HG03442 (cell line): ENCODE measurements at regions not wholly inside any gene's neighbourhood (a gene's known extent, or its start where the extent isn't known, plus 50 kb on each side); places are given as distances from the start of the nearest gene placed in this dataset.

Experiments used
- ATAC-seq: cut with Tn5 transposase; IDR thresholded peaks from one replicate; pipeline ENCODE4 v1.9.1; 2021; ENCODE audit warnings: mild to moderate bottlenecking, moderate library complexity; ENCODE audit not compliant: unreplicated experiment

- no peak for ATAC-seq
Measured at GRCh38 chr2:37425408-37425807, 81.0 kb downstream of the QPCT start.

DNA sequence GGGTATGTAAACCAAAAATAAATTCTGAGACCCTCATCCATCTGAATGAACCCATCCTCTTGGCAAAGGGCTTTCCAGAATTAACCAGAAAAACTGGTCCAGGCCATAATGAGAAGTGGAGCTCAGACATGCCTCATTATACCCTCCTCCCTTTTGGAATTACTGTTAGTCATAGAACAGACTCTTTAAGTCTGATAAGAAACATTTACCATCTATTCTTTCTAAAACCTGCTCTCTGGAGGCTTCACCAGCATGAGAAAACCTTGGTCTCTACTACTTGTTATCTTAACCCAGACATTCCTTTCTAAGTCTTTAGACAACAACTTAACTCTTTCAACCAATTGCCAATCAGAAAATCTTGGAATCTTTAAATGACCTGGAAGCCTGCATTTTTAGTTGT, 82.8 kb downstream of the QPCT start:
- ATAC-seq = no peak

DNA sequence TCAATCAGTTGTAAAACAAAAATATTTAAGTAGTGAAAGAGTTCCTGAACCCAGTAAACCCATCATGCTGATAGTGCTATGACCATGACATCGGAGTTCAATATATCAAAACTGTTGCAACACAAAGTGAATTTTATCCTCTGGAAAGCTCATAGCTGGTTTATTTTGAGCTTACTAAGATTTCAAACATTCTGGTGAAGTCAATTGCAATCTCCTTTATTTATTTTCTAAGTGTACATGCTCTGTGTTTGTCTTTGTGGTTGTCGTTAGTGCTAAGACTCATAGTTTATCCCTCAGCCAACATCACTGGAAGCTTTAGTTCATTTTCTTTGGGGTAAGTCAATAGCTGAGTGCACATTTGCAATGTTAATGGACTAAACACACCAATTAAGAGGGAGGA, 91.9 kb downstream of the QPCT start:
- ATAC-seq = no peak

GRCh38 chr2:37439131-37439642, 94.8 kb downstream of the QPCT start:
- no peak for ATAC-seq

DNA sequence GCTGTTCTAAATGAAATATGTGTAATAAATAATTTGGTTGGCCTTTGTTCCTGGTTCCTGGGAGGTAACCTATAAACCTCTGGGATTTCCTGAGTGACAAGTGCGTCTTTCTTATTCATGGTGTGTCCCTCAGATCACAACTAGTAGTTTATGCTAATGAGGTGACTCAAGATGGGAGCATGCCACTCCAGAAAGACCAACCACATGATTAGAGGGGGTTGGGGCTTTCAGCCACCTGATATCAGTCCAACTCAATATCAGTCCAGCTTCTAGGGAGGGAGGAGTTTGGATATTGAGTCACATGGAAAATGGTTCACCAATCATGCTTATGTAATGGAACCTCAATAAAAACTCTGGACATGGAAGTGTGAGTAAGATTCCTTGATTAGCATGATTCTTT, 96.6 kb downstream of the QPCT start:
- no peak for ATAC-seq

DNA sequence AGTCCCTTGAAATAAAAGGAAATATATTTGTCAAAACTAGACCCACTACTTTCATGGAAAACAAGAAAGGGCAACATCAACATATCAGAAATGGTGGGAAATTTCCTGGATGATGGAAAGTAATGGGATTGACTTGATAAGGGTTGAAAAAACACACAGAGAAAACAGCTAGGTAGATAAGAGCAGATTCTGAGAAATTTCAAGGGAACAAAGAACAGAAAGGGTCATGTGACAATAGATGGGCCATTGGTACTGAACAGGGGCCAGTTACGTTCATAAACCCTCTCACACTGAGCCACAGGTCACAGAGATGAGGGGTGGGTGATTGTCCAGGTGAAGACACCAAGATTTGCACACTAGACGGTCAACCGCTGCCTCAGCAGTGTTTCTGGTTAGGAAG, 98.7 kb downstream of the QPCT start:
- ATAC-seq = no peak

DNA sequence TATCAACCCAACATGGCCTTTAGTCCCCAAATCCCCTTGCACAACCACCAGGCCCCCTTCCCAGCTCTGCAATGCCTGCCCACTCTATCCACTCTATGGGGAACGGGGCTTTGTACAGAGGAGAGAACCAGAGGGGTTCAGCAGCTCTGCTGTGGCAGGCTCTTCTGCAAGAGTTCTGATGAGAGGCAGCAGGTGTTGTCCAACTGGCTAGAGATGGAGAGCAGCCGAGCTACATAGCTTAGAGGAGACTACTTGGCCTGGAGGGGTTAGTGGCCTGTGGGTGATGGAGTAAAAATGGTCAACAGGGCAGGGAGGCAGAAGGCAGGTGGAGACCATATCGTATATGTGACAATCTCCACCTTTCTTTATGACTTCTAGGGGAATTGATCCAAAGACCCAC, 103.0 kb downstream of the QPCT start:
- no peak for ATAC-seq

GRCh38 chr2:37448342-37449120, 104.1 kb downstream of the QPCT start:
- ATAC-seq = no peak

GRCh38 chr2:37449761-37450296, 105.4 kb downstream of the QPCT start:
- no peak for ATAC-seq

DNA sequence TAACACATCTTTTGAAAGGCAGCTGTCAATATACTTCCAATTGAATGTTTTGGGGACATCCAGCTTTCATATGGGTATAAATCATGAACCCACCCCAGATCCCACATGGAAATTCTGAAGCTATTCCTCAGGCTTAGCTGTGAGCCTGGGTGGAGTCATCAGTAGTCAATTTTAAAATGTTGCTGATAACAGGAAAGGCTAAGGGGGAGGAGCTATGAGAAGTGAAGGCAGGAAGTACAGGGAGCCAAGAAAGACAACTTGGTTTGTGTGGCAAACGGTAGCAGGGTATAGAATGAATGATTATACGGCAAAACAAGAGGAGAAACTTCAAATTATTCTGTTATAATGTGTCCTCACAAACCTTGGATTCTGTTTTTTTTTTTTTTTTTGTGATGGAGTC, 108.6 kb downstream of the QPCT start:
- no peak for ATAC-seq

- no peak for ATAC-seq
Measured at GRCh38 chr2:37454851-37455762, 110.7 kb downstream of the QPCT start.

DNA sequence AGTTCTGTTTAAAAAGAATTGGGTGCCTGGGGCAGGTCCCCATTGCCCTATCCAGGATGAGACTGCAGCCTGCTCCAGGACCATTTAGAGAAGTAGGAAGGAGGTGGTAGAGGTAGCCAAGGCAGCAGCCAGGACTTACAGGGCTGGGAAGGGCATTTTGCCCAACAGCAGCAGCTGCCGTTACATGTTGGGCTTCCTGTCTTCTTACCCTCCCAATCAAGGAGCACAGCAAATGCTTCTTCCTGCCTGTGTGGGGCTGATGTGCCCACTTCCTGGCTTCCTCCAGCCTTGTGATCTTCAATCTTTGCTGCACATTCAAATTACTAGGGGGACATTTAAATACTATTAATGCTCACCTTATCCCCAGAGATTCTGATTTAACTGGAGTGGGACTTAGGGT, 112.0 kb downstream of the QPCT start:
- no peak for ATAC-seq

GRCh38 chr2:37457401-37457901, 113.0 kb downstream of the QPCT start:
- ATAC-seq = no peak

- no peak for ATAC-seq
Measured at GRCh38 chr2:37458133-37458532, 113.7 kb downstream of the QPCT start.

DNA sequence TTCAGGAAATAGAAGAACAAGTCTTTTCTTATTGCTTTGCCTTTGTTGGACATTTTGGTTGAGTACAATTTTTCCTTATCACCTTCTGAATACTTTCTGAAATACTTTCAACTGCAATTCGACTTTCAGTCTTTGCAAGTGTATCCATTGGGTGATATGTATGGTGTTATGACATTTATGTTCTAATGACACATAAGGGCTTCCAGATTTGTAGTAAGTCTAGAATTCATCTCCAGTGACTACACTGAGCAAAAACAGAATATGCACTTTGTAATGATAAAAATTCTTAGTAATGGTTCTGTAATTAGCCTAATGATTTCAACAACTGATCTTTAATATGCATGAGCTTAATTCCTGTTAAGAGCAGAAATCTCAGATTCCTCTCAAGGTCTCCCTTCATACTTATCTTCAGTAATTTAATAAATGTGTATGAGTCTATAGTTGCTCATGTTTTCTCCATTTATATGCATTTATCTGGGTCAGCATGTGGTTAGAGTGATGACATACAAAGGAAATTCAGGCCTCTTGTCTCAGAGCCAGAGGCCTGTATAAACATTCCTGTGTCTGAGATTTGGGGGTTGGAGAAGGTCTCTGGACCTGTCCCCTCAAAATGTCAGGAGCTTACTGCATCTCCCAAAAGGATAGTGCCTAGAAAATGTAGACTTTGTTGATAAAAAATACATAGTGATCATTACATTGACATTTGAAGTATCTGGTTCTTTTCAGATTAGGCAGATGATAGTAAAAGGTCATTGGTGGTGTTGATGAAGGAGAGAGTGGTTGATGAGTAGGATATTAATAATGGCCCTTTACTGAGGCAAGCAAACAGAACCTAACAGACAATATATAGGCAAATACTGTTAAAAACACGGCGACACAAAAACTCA, 114.9 kb downstream of the QPCT start:
- ATAC-seq = no peak

DNA sequence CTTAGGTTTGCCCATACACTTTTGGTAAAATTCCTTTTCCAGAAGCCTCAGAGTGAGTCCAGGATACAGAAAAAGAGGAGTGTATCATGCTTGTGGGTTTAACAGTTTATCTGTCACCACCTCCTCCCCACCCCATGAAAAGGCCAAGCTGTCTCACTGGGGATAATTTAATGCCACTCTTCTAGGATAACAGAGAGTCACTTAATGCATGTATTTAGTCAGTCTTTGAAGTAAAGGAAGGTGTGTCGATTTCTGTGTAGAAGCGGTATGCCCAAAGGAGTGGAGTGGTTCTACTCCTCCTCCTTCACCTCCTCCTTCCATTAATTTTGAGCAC, 116.4 kb downstream of the QPCT start:
- ATAC-seq = no peak

DNA sequence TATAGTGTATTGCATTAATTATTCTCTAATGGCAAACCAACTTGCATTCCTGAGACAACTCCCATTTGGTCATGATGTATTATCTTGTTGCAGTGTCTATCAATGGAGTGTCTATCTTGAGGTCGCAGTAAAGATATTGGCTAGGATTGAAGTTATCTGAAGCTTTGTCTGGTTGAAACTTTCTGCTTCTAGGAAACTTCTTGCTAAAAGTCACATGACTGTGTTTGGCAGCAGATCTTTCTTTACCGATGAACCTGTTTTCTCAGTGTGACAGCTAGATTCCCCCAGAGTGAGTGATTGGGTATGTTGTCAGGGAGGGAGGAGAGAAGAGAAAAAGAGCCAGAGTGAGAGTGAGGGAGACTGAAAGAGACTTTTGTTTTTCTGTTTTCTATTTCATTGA, 119.6 kb downstream of the QPCT start:
- ATAC-seq = no peak

GRCh38 chr2:37466533-37467222, 122.2 kb downstream of the QPCT start:
- ATAC-seq = no peak

DNA sequence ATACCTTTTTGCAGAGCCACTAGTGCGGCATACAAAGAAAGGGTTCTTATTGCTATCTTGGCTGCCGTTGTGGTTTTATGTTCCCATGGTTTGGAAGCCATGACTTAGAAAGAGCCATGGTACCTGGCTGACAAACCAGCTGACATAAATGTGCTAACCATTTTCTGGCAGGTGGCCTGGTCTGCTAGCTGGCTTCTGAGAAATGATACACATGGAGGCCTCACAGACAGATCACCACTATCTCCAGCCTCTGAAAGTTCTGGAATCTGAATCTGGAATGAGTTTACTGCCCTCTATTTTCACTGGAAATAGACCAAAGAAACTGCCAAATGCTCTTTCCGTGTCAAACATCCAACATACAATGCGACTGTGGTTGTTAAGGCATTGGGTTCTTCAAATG, 123.7 kb downstream of the QPCT start:
- ATAC-seq = no peak

DNA sequence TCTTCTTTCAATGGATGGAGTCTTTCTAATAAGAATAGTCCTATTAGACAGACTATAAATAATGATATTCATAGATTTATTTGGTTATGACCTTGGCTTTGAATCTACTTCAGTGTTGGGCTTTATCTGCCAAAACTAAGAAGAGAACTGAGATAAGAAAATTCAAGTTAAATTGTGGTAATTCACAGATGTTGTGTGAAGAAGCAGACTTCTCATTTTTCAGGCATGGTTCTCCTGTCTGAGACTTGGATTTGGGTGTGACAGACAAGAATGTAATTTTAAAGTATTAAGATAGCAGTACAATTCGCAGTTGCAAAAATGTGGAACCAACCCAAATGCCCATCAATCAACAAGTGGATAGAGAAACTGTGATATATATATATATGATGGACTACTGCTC, 124.7 kb downstream of the QPCT start:
- no peak for ATAC-seq
